Ovary (tissue), 7 donors: ENCODE measurements at regions not wholly inside any gene's neighbourhood (a gene's known extent, or its start where the extent isn't known, plus 50 kb on each side); places are given as distances from the start of the nearest gene placed in this dataset.

ENCODE experiments used
- DNase-seq, 5 donors: peaks; one replicate each; pipeline ENCODE4 v3.0.0-alpha.2; 2019 to 2020
- H3K27ac ChIP-seq, 2 donors: fragments of 200-600 bp; one replicate each; pipeline versions ENCODE4 v1.5.1 to v1.8.0; 2019 to 2022
- H3K27me3 ChIP-seq: fragments of 200-600 bp; one replicate; pipeline ENCODE4 v1.8.0; 2022
- H3K36me3 ChIP-seq: fragments of 200-600 bp; sonication (generic); one replicate; pipeline ENCODE4 v1.5.1; 2019
- H3K4me1 ChIP-seq: one replicate; pipeline ENCODE4 v1.8.1; 2013; ENCODE audit warnings: mild to moderate bottlenecking, moderate library complexity; ENCODE audit not compliant: insufficient read depth
- H3K4me3 ChIP-seq: fragments of 200-600 bp; sonication (generic); one replicate; pipeline ENCODE4 v1.5.1; 2017
- H3K9me3 ChIP-seq, 2 donors: fragments of 200-600 bp in 1 of 2; sonication (generic) in 1 of 2; one replicate each; pipeline versions ENCODE4 v1.5.1 to v1.8.1; 2013 to 2019; ENCODE audit warnings: mild to moderate bottlenecking in 1 of 2, moderate library complexity in 1 of 2
- EP300 ChIP-seq: sonication (generic); formaldehyde crosslinking; IDR thresholded peaks from one replicate; pipeline ENCODE4 v1.6.1; 2017; ENCODE audit warnings: antibody characterized with exemption
- POLR2A ChIP-seq: fragments of 450-650 bp; IDR thresholded peaks from one replicate; pipeline ENCODE4 v1.6.1; 2017; ENCODE audit warnings: antibody characterized with exemption, mild to moderate bottlenecking, moderate library complexity
- WGBS, 3 donors: extraction: QIAGEN DNeasy Blood & Tissue Kit in 1 of 3; methylation state at CpG; one replicate each; pipeline versions ENCODE4 v1.1.5 to v1.1.7; 2013 to 2017; 5-methylcytosine and 5-hydroxymethylcytosine counted together
- intact Hi-C, 4 donors: fragments of 100-400 bp; cut with DNase I; formaldehyde crosslinking; loops; one replicate each; pipeline versions ENCODE4 v1.11.0 to v1.15.1; 2022 to 2023
- TF ChIP-seq, protein P1 (sequence below), 3 donors: fragments of 450-650 bp in 2 of 3; fragments of 200-600 bp in 1 of 3; IDR thresholded peaks; one replicate each; pipeline versions ENCODE4 v1.5.1 to v1.8.0; 2016 to 2022; ENCODE audit warnings: antibody characterized with exemption in 3 of 3, mild to moderate bottlenecking in 1 of 3
- donor health status: DM: no; HTN: no; CAD: no; lungs with moderate emphysema.
- donor health status: DM: no; HTN: no; CAD: no.
- donor health status: Bipolar disorder and iron deficiency.
- donor health status: DM: no; HTN: no; CAD: no.
- donor health status: DM: yes; HTN: yes; CAD: no.

DNA sequence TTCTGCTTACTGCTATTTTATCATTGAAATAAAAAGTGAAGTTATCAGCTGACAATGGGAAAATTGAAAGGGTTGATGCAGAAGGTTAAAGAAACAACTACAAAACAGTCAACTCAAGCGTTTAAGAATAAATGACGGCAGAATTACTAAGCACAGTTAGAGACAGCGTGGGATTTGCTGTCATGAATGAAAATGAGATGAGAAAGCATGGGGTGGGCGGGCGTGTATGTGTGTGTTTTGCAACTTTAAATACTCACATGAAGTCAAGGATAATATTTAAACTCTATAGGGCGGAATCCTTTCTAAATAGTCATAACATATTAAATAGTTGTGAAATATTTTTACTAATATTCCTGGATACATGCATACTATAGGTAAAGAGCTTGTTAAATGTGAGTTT lies 450.8 kb downstream of the ETV1 start:
- Histone ChIP-seq H3K9me3 (no peaks in the 10 kb centered on the region), H3K4me1 (no peaks in the 10 kb centered on the region), H3K4me3 (no peak overlapping the region), H3K36me3 (no peaks in the 10 kb centered on the region), H3K27ac (no peak overlapping the region), H3K27me3 (no peaks in the 10 kb centered on the region)
- TF ChIP-seq POLR2A (no peak), EP300 (no peak)
- TF ChIP-seq, protein P1, sequence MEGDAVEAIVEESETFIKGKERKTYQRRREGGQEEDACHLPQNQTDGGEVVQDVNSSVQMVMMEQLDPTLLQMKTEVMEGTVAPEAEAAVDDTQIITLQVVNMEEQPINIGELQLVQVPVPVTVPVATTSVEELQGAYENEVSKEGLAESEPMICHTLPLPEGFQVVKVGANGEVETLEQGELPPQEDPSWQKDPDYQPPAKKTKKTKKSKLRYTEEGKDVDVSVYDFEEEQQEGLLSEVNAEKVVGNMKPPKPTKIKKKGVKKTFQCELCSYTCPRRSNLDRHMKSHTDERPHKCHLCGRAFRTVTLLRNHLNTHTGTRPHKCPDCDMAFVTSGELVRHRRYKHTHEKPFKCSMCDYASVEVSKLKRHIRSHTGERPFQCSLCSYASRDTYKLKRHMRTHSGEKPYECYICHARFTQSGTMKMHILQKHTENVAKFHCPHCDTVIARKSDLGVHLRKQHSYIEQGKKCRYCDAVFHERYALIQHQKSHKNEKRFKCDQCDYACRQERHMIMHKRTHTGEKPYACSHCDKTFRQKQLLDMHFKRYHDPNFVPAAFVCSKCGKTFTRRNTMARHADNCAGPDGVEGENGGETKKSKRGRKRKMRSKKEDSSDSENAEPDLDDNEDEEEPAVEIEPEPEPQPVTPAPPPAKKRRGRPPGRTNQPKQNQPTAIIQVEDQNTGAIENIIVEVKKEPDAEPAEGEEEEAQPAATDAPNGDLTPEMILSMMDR (IDR thresholded peaks at IDR 0.05) = no peak
- no peak for DNase-seq
- intact Hi-C loops = no loop called here
- WGBS, 3 donors = 59 to 82% (median 70%) methylated on average over 6 of the region's 6 CpGs

DNA sequence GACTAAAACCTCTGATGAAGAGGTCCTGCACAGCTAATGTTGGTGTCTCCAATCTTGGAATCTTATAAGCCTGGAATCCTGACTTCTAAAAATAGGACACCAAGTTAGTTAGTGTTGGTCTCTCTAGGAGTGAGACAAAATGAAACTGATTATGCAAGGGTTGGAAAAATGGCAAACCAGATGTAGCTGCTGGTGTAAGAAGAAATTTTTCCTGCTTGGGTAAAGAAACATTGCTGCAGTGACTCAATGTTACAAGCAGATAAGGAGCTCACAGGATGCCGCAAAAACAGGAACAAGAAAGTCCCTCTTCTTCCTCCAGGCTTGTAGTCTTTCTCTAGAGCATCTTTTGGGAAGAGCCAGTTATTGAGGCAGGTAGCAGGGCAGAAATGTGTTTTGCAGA lies 449.0 kb downstream of the ETV1 start:
- Histone ChIP-seq H3K9me3 (no peaks in the 10 kb centered on the region), H3K4me3 (no peak overlapping the region), H3K27ac (no peak overlapping the region), H3K27me3 (no peaks in the 10 kb centered on the region), H3K36me3 (no peaks in the 10 kb centered on the region), H3K4me1 (no peaks in the 10 kb centered on the region)
- intact Hi-C loops = no loop called here
- no peak for DNase-seq
- WGBS, 3 donors = 76 to 88% (median 82%) methylated on average over 1 of the region's 1 CpG
- no peak for TF ChIP-seq POLR2A
- TF ChIP-seq EP300 = no peak
- TF ChIP-seq, protein P1 (IDR thresholded peaks at IDR 0.05) = no peak

DNA sequence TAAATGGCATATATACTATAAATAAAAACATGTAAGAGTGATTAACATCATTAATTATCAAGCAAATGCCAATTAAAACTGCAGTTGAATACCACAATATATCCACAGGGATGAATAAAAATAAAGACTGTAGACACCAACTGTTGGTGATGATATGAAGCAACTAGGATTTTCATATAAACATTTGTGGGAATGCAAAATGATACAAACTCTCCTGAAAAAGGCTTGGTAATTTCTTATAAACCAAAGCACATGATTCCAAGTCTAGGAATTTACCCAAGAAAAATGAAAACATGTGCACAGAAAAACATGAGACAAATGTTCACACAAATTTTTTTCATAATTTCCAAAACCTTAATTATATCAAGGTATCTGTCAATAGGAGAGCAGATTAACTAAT lies 448.1 kb downstream of the ETV1 start:
- intact Hi-C loops = no loop called here
- H3K27ac ChIP-seq = no peak overlapping the region
- H3K27me3 ChIP-seq = no peaks in the 10 kb centered on the region
- no peaks in the 10 kb centered on the region for H3K4me1 ChIP-seq
- TF ChIP-seq, protein P1 (IDR thresholded peaks at IDR 0.05) = no peak
- TF ChIP-seq POLR2A (no peak), EP300 (no peak)
- no peaks in the 10 kb centered on the region for H3K36me3 ChIP-seq
- H3K9me3 ChIP-seq = no peaks in the 10 kb centered on the region
- no peak for DNase-seq
- no peak overlapping the region for H3K4me3 ChIP-seq

DNA sequence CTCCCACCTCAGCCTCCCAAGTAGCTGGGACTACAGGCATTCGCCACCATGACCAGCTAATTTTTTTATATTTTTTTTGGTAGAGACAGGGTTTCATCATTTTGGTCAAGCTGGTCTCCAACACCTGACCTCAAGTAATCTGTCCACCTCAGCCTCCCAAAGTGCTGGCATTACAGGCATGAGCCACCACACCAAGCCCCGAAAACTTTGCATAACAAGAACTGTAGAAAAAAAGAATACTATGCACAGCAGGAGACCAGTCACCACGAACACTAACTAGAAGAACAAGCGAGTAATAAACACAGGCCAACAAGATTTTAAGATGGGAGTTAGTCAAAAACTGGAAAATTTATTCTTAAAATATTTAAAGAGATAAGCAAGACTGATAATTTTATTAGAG lies 447.0 kb downstream of the ETV1 start:
- no peaks in the 10 kb centered on the region for H3K4me1 ChIP-seq
- DNase-seq = no peak
- TF ChIP-seq, protein P1 (IDR thresholded peaks at IDR 0.05) = no peak
- TF ChIP-seq EP300 (no peak), POLR2A (no peak)
- no peak overlapping the region for H3K27ac ChIP-seq
- no peaks in the 10 kb centered on the region for H3K36me3 ChIP-seq
- intact Hi-C loops = no loop called here
- H3K4me3 ChIP-seq = no peak overlapping the region
- no peaks in the 10 kb centered on the region for H3K9me3 ChIP-seq
- no peaks in the 10 kb centered on the region for H3K27me3 ChIP-seq
- WGBS, 3 donors = 87 to 90% (median 89%) methylated on average over 4 of the region's 4 CpGs

DNA sequence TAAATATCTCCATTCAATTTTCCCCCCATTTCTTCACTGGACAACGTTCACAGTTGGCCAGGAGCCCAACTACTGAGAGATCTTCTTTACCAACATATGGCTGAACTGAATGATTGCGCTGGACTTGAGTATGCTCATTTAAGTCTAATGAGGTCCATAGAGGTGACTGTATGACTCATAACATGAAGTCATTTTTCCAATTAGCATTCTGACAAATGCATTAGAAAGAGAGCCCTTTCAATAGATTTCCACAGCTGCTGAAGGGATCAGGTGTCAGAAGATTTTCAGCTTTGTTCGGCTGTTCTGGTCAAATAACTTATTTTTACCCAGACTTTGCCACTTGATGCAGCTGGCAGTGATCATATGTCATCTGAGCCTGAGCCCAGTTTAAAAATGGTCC lies 438.0 kb downstream of the ETV1 start:
- DNase-seq = no peak
- Histone ChIP-seq H3K9me3 (no peaks in the 10 kb centered on the region), H3K4me3 (no peak overlapping the region), H3K27me3 (no peaks in the 10 kb centered on the region), H3K27ac (no peak overlapping the region), H3K36me3 (no peaks in the 10 kb centered on the region), H3K4me1 (no peaks in the 10 kb centered on the region)
- TF ChIP-seq POLR2A (no peak), EP300 (no peak)
- TF ChIP-seq, protein P1 (IDR thresholded peaks at IDR 0.05) = no peak
- WGBS, 3 donors = 55 to 64% (median 62%) methylated on average over 3 of the region's 3 CpGs
- intact Hi-C loops = no loop called here
